ENCODE measurements at regions not wholly inside any gene's neighbourhood (a gene's known extent, or its start where the extent isn't known, plus 50 kb on each side); places are given as distances from the start of the nearest gene placed in this dataset.

- Histone ChIP-seq H3K27ac (no peak overlapping the region), H3K4me3 (no peak overlapping the region), H3K9me3 (no peaks in the 10 kb centered on the region), H3K27me3 (no peaks in the 10 kb centered on the region), H3K4me1 (no peaks in the 10 kb centered on the region), H3K36me3 (no peaks in the 10 kb centered on the region)
- WGBS, 2 donors, result 86 to 88% methylated on average over 2 of the region's 2 CpGs
- no peak for DNase-seq
- TF ChIP-seq POLR2A (IDR thresholded peaks at IDR 0.05) (no peak), CTCF (IDR thresholded peaks at IDR 0.05) (no peak), EP300 (IDR thresholded peaks at IDR 0.05) (no peak), POLR2AphosphoS5 (IDR thresholded peaks at IDR 0.05) (no peak)
- ATAC-seq (ENCODE audit: low FRiP score in 2 of 2), result no peak
These were observed 116.6 kb downstream of the MFSD1 start for GRCh38 chr3:158918451-158918850.

GRCh38 chr3:158920371-158920770 is 118.5 kb downstream of the MFSD1 start:
- Histone ChIP-seq H3K4me3 (no peak overlapping the region), H3K4me1 (no peaks in the 10 kb centered on the region), H3K27me3 (no peaks in the 10 kb centered on the region), H3K9me3 (no peaks in the 10 kb centered on the region), H3K27ac (no peak overlapping the region), H3K36me3 (no peaks in the 10 kb centered on the region)
- DNase-seq (no peak), ATAC-seq (ENCODE audit: low FRiP score in 2 of 2) (no peak)
- TF ChIP-seq POLR2AphosphoS5 (IDR thresholded peaks at IDR 0.05) (no peak), POLR2A (IDR thresholded peaks at IDR 0.05) (no peak), CTCF (IDR thresholded peaks at IDR 0.05) (no peak), EP300 (IDR thresholded peaks at IDR 0.05) (no peak)

GRCh38 chr3:158925021-158925420 is 123.2 kb downstream of the MFSD1 start:
- DNase-seq, result no peak
- ATAC-seq (ENCODE audit: low FRiP score in 2 of 2), result no peak
- Histone ChIP-seq H3K36me3 (no peaks in the 10 kb centered on the region), H3K27ac (no peak overlapping the region), H3K4me3 (no peak overlapping the region), H3K27me3 (no peaks in the 10 kb centered on the region), H3K9me3 (no peaks in the 10 kb centered on the region), H3K4me1 (no peaks in the 10 kb centered on the region)
- TF ChIP-seq POLR2A (IDR thresholded peaks at IDR 0.05) (no peak), EP300 (IDR thresholded peaks at IDR 0.05) (no peak), POLR2AphosphoS5 (IDR thresholded peaks at IDR 0.05) (no peak), CTCF (IDR thresholded peaks at IDR 0.05) (no peak)
- WGBS, 2 donors, result 72 to 74% methylated on average over 5 of the region's 5 CpGs

- Histone ChIP-seq H3K36me3 (no peaks in the 10 kb centered on the region), H3K4me3 (no peak overlapping the region), H3K9me3 (no peaks in the 10 kb centered on the region), H3K4me1 (no peaks in the 10 kb centered on the region), H3K27me3 (no peaks in the 10 kb centered on the region), H3K27ac (no peak overlapping the region)
- TF ChIP-seq POLR2AphosphoS5 (IDR thresholded peaks at IDR 0.05) (no peak), EP300 (IDR thresholded peaks at IDR 0.05) (no peak), CTCF (IDR thresholded peaks at IDR 0.05) (no peak), POLR2A (IDR thresholded peaks at IDR 0.05) (no peak)
- 61 to 72% methylated on average over 5 of the region's 5 CpGs for WGBS, 2 donors
- no peak for DNase-seq
- no peak for ATAC-seq (ENCODE audit: low FRiP score in 2 of 2)
These were observed 124.1 kb downstream of the MFSD1 start for GRCh38 chr3:158925828-158926494.

GRCh38 chr3:158935846-158936245 is 134.0 kb downstream of the MFSD1 start:
- 76 to 80% methylated on average over 5 of the region's 5 CpGs for WGBS, 2 donors
- TF ChIP-seq CTCF (IDR thresholded peaks at IDR 0.05) (no peak), EP300 (IDR thresholded peaks at IDR 0.05) (no peak), POLR2AphosphoS5 (IDR thresholded peaks at IDR 0.05) (no peak), POLR2A (IDR thresholded peaks at IDR 0.05) (no peak)
- H3K9me3 ChIP-seq, result peaks cover 0 to 7% (median 0%) of the 10 kb centered on the region in 4 donors
- H3K36me3 ChIP-seq, result no peaks in the 10 kb centered on the region
- no peak overlapping the region for H3K4me3 ChIP-seq
- no peaks in the 10 kb centered on the region for H3K4me1 ChIP-seq
- H3K27ac ChIP-seq, result no peak overlapping the region
- no peak for ATAC-seq (ENCODE audit: low FRiP score in 2 of 2)
- no peak for DNase-seq
- no peaks in the 10 kb centered on the region for H3K27me3 ChIP-seq
